ENCODE measurements at regions not wholly inside any gene's neighbourhood (a gene's known extent, or its start where the extent isn't known, plus 50 kb on each side); places are given as distances from the start of the nearest gene placed in this dataset.

DNA sequence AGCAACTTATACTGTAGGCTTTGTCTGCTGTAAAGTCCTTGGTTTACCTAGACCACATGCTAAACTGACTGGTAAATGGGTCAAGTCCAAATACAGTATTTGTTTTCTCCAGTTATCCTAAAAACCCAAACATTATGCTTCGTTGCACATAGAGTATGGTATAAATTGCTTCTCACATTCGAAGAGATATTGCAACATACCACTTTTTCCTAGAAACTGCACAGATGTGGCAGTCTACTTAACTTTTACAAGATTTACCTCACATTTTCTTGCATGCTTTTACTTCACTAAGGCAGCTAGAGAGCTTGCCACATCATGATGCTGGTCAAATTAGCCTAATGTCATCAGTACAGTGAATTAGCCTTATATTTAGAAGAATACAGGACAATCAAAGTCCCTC, 66.0 kb upstream of the SCN7A start:
- DNase-seq: no peak

DNA sequence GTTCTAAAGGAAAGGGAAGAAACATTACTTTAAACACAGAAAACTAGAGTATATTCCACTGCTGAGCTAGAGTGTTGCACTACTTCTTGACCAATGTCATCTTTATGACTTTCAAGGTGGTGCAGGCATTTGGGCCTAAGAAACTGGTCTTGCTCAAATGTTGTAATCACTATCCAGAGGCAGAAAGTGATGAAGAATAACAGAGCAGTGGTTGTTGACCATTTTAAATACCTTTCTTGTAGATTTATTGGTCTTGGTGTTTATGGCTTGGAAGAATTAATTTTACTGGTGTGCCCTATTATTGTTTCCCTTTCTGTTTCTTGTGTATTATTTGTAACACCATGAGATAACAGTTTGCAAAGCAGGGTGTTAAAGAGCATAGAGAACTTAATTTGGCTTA, 56.9 kb upstream of the SCN7A start:
- no peak for DNase-seq

- DNase-seq: no peak
Measured at GRCh38 chr2:166545473-166545872, 51.4 kb upstream of the SCN7A start.
